ENCODE measurements at regions not wholly inside any gene's neighbourhood (a gene's known extent, or its start where the extent isn't known, plus 50 kb on each side); places are given as distances from the start of the nearest gene placed in this dataset.

DNA sequence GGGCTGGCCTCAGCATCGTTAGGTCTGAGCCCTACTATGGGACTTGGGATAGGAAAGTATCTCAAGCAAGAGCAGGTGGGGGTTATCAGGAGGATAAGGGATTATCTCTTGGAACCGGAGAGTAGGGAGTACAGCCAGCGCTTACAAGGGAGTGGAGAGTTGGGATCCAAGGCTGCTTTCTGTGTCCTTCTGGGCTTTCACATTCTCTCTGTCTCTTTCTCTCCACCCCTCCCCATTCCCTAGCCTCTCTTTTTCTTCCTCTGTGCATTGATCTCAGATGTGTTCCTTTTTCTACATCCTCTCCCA lies 170.2 kb downstream of the BUD13 start:
- Histone ChIP-seq H3K36me3 (ENCODE audit: control insufficient read depth, insufficient read depth, low read length) (no peaks in the 10 kb centered on the region), H3K27me3 (replicated peaks; ENCODE audit: control insufficient read depth, insufficient read depth, low read length) (peaks cover 5% of the 10 kb centered on the region), H3K4me3 (replicated peaks; ENCODE audit: low read depth, low read length) (no peak overlapping the region)
- TF ChIP-seq CTCF (IDR thresholded peaks at IDR 0.05; ENCODE audit: insufficient read depth, low read length, poor library complexity, severe bottlenecking) = no peak
- no peak for DNase-seq (ENCODE audit: extremely low read depth, insufficient read length)

- no peaks in the 10 kb centered on the region for H3K36me3 ChIP-seq (ENCODE audit: control insufficient read depth, insufficient read depth, low read length)
- no peak for TF ChIP-seq CTCF (IDR thresholded peaks at IDR 0.05; ENCODE audit: insufficient read depth, low read length, poor library complexity, severe bottlenecking)
- no peak for DNase-seq (ENCODE audit: extremely low read depth, insufficient read length)
- H3K4me3 ChIP-seq (replicated peaks; ENCODE audit: low read depth, low read length) = no peak overlapping the region
- H3K27me3 ChIP-seq (replicated peaks; ENCODE audit: control insufficient read depth, insufficient read depth, low read length) = peaks cover 5% of the 10 kb centered on the region
Measured at GRCh38 chr11:116601814-116602636, 170.8 kb downstream of the BUD13 start.

GRCh38 chr11:116600930-116601329 lies 171.9 kb downstream of the BUD13 start:
- peaks cover 5% of the 10 kb centered on the region for H3K27me3 ChIP-seq (replicated peaks; ENCODE audit: control insufficient read depth, insufficient read depth, low read length)
- no peaks in the 10 kb centered on the region for H3K36me3 ChIP-seq (ENCODE audit: control insufficient read depth, insufficient read depth, low read length)
- DNase-seq (ENCODE audit: extremely low read depth, insufficient read length) = no peak
- H3K4me3 ChIP-seq (replicated peaks; ENCODE audit: low read depth, low read length) = no peak overlapping the region
- no peak for TF ChIP-seq CTCF (IDR thresholded peaks at IDR 0.05; ENCODE audit: insufficient read depth, low read length, poor library complexity, severe bottlenecking)

GRCh38 chr11:116598556-116598955 lies 174.2 kb downstream of the BUD13 start:
- Histone ChIP-seq H3K36me3 (ENCODE audit: control insufficient read depth, insufficient read depth, low read length) (no peaks in the 10 kb centered on the region), H3K27me3 (replicated peaks; ENCODE audit: control insufficient read depth, insufficient read depth, low read length) (peaks cover 5% of the 10 kb centered on the region), H3K4me3 (replicated peaks; ENCODE audit: low read depth, low read length) (no peak overlapping the region)
- no peak for TF ChIP-seq CTCF (IDR thresholded peaks at IDR 0.05; ENCODE audit: insufficient read depth, low read length, poor library complexity, severe bottlenecking)
- DNase-seq (ENCODE audit: extremely low read depth, insufficient read length) = no peak

GRCh38 chr11:116598036-116598435 lies 174.8 kb downstream of the BUD13 start:
- TF ChIP-seq CTCF (IDR thresholded peaks at IDR 0.05; ENCODE audit: insufficient read depth, low read length, poor library complexity, severe bottlenecking) = no peak
- no peak overlapping the region for H3K4me3 ChIP-seq (replicated peaks; ENCODE audit: low read depth, low read length)
- H3K36me3 ChIP-seq (ENCODE audit: control insufficient read depth, insufficient read depth, low read length) = no peaks in the 10 kb centered on the region
- no peak for DNase-seq (ENCODE audit: extremely low read depth, insufficient read length)
- H3K27me3 ChIP-seq (replicated peaks; ENCODE audit: control insufficient read depth, insufficient read depth, low read length) = peaks cover 5% of the 10 kb centered on the region
